Astrocyte (in vitro differentiated cells and primary cell): ENCODE measurements at regions not wholly inside any gene's neighbourhood (a gene's known extent, or its start where the extent isn't known, plus 50 kb on each side); places are given as distances from the start of the nearest gene placed in this dataset.

Source experiments
- EZH2 ChIP-seq: IDR thresholded peaks from 2 replicates; pipeline ENCODE4 v1.6.1; 2012; ENCODE audit warnings: mild to moderate bottlenecking, low read length, inconsistent platforms; ENCODE audit not compliant: insufficient read depth
- TF ChIP-seq, protein P1 (sequence below): IDR thresholded peaks from 2 replicates; pipeline ENCODE4 v1.5.1; 2011; ENCODE audit warnings: low read depth, mild to moderate bottlenecking, inconsistent platforms, low read length, moderate library complexity; ENCODE audit not compliant: insufficient read depth

DNA sequence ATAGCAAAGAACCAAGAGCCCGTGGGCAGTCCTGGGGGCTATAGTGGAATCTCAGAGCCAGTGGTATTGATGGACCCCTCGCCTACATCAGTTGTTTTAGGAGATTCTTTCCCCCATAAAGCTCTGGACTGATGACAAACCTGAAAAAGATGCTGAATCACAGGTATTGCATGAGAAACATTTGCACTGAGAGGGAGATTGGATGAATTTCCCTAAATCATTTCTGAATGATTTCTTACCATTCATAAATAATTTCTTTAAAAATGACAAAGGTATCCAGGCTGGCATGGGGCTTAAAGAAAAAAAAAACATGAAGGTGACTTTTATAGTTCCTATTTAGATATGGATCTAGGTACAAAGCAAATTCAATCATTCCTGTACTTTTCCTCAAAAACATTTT is 54.0 kb upstream of the SLIT3 start:
- TF ChIP-seq, protein P1, sequence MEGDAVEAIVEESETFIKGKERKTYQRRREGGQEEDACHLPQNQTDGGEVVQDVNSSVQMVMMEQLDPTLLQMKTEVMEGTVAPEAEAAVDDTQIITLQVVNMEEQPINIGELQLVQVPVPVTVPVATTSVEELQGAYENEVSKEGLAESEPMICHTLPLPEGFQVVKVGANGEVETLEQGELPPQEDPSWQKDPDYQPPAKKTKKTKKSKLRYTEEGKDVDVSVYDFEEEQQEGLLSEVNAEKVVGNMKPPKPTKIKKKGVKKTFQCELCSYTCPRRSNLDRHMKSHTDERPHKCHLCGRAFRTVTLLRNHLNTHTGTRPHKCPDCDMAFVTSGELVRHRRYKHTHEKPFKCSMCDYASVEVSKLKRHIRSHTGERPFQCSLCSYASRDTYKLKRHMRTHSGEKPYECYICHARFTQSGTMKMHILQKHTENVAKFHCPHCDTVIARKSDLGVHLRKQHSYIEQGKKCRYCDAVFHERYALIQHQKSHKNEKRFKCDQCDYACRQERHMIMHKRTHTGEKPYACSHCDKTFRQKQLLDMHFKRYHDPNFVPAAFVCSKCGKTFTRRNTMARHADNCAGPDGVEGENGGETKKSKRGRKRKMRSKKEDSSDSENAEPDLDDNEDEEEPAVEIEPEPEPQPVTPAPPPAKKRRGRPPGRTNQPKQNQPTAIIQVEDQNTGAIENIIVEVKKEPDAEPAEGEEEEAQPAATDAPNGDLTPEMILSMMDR, result no peak
- no peak for TF ChIP-seq EZH2
